Tongue (tissue), 1 donor: ENCODE measurements at regions not wholly inside any gene's neighbourhood (a gene's known extent, or its start where the extent isn't known, plus 50 kb on each side); places are given as distances from the start of the nearest gene placed in this dataset.
"Not testable (repeated sequence)": the region's sequence is repeated elsewhere in the genome, so short reads cannot be mapped to it uniquely, and the experiment has no call there.

ENCODE experiments used
- DNase-seq: peaks from one replicate; pipeline ENCODE4 v3.0.0-alpha.2; 2015

DNA sequence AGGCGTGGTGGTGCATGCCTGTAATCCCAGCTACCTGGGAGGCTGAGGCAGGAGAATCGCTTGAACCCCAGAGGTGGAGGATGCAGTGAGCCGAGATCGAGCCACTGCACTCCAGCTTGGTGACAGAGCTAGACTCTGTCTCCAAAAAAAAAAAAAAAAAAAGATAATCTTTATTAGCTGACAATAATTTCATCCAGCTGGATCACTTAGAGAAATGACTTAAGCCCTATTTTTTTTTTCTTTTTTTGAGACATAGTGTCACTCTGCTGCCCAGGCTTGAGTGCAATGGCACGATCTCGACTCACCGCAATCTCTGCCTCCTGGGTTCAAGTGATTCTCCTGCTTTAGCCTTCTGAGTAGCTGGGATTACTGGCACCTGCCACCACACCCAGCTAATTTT, 51.6 kb upstream of the MAP4K4 start:
- not testable (repeated sequence) for DNase-seq

DNA sequence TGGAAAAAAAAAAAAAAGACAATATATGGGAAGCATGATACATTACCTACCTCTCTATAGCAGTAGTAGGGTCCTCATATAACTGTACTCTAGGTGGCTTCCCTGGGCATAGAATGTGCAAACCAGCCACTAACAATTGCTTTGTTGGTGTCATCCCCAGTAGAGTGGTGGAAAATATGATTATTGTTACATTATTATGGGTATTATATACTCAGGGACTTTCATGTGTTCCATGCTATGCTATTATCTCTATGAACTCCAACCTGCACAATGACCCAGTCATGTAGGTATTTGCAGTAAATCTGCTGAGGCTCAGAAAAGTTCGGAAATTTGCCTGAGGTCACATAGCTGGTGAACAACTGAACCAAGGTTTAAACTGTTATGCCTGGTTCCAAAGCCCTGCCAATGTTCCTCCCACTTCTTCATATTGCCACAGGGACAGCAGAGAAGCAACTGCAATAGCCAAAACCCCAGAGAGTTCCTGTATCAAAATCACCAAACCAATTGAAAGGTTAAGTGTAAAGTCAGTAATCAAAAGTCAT, 52.6 kb upstream of the MAP4K4 start:
- no peak for DNase-seq

DNA sequence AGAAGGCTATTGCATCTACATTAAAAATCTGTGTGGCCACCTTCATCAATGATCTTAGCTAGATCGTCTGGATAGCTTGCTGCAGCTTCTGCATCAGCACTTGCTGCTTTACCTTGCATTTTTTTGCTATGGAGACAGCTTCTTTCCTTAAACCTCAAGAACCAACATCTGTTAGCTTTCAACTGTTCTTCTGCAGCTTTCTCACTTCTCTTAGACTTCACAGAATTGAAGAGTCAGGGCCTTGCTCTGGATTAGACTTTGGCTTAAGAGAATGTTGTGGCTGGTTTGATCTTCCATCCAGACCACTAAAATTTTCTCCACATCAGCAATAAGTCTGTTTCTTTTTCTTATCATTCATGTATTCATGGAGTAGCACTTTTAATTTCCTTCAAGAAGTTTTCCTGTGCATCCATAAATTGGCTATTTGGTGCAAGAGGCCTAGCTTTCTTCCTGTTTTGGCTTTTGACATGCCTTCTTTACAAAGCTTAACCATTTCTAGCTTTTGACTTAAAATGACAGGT, 54.4 kb upstream of the MAP4K4 start:
- no peak for DNase-seq

DNA sequence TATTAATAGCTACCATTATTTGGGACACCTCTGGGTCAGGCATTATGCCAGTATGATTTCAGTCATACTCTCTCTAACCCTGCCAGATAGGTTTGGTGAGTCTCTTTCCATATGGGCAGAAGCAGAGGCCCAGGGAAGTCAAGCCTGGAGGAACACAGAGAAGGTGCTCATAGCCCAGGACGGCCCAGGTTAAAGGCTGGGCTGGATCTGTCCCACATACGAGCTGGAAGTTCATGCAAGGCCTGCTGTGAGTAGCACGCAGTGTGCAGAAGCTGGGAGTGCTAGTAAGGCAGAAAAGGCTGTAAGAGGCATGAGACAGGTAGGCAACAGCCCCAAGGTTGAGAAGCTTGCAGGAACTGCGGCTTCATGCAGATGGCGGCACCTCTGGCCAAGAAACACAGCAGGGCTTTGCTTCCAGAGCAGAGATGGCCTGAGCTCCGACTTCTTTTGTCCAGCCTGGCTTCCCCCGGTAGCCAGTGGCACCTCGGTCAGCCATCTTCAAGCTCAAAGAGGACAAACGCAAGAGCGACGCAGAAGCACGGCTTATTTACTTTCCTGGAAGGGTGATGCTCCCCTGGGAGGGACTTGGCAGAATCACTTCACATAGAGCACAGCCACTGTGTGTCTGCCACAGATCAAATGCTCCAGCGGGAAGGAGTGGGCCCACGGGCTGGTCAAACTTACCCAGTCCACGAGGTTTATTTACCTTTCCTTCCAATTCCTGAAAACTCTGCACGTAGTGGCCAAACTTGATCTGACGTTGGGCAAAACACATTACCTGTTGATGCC, 58.5 kb upstream of the MAP4K4 start:
- no peak for DNase-seq

DNA sequence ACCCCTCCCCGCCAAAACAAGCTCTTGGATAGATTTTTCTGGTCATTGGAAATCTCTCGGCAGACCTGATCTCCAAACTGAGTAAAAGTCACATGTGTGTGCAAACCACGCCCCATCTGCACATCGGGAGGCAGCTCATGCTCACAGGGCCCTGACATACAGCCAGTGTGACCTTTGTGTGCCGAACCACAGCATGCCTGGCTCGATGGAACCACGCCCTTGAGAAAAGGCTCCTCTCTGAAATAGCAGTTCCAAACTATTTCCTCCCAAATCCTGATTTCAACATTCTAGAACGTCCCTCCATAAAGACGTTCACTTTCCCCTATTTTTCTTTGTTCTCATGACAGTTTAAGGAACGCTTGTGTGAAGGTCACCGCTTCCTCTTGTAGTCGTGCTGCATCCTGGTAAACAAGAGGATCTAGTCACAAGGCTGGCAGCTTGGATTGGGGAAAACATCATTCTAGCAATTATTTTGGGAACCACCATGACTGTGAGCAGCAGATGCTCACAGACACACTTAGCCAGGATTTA, 59.3 kb upstream of the MAP4K4 start:
- no peak for DNase-seq

DNA sequence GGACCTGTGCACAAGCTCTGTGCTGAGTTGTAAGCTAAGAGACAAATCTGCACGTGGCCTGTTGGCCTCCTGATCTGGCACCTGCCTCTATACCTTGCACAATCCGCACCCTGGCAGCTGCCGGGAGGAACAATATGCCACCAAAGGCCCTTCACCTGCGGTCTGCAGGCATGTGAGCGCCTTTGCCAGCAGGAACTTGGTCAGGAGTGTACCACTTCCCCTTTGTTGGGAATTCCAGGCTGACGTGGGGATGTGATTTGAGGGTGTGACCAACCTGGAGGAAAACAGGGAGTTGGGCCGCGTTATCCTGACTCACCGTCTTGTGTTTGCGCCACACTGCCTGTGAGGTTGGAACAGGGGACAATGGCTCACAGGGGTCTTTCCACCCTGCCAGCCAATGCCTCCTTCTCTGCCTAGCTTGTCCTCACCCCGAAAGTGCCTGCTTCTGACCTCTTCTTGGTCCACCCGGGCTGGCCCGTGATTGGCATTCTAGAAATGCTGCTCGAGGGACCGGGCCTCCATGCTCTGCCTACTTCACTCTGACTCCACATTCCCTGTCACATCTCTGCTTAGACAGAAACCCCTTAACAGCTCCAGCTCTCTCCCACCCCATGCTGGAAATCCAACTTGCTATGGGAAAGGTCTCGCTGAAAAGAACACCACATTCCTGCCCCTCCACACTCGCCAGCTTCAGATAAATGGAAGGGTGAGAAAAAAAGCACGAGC, 67.1 kb upstream of the MAP4K4 start:
- DNase-seq: no peak

DNA sequence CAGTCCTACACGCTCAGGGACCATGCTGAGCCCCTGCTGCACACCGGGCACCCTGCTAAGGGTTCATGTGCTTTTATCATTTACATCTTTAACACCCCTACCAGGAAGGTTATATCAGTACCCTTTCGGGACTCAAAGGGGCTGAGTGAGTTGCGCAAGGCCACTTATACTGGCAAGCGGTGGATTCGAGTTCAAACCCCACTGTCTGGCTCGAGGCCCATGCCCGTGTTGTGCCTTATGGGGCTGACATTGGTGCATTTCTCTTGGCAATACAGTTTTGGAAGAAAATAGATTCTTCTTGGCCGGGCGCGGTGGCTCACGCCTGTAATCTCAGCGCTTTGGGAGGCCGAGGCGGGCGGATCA, 69.5 kb upstream of the MAP4K4 start:
- no peak for DNase-seq

DNA sequence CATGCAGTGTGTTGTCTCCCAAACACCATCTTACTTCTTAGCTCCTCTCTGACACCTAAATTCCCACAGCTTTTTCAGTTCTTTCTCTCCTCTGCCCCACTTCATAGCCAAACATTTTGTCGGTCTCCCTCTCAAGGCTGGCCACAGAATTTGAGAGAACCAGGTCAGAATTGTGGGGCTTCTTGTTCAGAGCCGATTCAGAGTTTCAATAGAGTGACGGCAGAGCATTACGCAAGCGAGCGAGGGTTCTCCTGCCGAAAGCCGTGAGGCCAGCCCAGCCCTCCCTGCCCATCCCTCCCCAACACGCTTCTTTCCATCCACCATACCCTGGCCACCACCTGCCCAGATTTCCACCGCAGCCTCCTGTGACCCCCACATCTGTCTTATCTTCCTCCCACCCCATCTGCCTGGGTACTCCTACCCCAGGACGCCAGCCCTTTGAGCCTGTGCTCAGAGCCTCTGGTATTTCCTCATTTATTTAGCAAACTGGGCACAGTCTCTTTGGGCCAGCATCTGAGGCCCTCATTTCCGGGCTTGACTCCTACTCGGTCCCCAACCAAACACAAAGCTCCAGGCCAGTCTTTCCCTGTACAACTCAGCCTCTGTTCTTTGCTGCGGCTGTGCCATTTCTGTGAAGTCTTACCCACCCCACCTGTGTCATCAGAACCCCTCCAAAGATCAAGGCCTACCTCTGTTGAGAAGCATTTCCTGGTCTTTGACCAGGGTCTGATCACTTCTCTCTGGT, 70.0 kb upstream of the MAP4K4 start:
- no peak for DNase-seq

DNA sequence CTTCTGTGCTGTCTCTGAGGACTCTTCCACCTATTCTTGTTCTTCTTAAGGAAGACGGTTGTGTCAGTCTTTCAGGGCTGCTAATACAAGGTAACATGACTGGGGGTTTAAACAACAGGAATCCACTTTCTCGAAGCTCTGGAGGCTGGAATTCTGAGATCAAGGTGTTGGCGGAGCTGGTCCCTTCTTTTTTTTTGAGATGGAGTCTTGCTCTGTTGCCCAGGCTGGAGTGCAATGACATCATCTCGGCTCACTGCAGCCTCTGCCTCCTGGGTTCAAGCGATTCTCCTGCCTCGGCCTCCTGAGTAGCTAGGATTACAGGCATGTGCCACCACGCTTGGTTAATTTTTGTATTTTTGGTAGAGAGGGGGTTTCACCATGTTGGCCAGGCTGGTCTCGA, 71.7 kb upstream of the MAP4K4 start:
- not testable (repeated sequence) for DNase-seq

DNA sequence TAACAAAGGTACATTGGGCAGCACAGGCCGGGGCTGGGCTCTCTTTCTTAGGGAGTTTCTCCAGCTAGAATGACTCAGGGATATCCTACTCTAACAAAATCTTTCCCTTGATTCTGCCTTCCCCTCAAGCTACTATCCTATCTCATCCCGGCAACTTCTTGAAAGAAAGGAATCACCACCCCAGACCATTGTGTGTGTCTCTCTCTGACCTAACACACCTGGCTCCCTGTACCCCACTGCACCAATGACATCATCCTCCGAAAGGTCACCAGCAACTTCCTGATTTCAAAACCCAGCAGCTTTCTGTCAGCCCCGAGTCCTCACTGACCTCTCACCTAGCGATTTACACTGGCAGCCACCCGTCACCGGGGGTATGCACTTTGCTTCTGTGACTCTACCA, 72.1 kb upstream of the MAP4K4 start:
- no peak for DNase-seq

DNA sequence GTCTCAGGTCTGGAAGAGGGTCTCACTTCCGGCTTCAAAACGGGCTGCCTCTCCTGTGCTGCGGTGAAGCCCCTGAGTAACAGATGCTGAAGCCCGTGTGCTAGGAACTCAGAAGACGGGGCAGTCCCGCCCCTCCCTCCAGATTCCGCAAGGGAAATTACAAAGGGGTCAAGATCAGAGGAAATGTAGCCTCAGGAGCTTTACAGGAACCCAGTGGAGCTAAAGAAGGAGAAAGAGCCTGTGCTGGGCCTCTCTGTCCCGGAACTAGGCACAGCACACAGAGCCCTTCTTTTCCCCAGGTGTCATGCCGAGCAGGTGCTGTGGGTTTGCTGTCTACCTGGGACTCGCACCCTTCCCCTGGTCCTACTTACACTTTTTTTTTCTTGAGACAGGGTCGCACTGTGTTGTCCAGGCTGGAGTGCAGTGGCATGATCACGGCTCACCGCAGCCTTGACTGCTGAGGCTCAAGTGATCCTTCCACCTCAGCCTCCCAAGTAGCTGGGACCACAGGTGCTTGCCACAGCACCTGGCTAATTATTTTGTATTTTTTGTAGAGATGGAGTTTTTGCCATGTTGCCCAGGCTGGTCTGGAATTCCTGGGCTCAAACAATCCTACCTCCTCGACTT, 72.7 kb upstream of the MAP4K4 start:
- no peak for DNase-seq

DNA sequence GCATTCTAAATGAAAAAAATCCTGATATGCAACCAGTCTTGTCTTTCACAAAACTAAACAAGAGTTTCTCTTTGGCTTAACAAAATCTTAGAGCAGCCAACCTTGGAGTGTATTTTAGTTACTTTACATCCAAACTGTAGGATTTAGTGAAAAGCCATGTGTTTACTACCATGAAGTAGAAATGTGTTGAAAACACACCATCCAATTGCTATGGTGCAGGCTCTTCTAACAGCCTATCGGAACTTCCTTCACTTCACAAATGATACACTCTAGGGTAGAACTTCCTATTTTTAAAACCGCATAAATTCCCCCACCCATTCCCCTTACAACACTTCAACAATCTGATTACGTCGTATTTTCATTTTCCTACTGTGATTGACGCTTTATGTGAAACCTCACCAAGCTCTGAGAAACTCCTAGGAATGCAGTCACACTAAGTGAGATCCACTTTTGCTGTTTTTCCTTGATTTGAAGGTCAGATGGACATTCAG, 74.4 kb upstream of the MAP4K4 start:
- peak; percentile 14 for DNase-seq

DNA sequence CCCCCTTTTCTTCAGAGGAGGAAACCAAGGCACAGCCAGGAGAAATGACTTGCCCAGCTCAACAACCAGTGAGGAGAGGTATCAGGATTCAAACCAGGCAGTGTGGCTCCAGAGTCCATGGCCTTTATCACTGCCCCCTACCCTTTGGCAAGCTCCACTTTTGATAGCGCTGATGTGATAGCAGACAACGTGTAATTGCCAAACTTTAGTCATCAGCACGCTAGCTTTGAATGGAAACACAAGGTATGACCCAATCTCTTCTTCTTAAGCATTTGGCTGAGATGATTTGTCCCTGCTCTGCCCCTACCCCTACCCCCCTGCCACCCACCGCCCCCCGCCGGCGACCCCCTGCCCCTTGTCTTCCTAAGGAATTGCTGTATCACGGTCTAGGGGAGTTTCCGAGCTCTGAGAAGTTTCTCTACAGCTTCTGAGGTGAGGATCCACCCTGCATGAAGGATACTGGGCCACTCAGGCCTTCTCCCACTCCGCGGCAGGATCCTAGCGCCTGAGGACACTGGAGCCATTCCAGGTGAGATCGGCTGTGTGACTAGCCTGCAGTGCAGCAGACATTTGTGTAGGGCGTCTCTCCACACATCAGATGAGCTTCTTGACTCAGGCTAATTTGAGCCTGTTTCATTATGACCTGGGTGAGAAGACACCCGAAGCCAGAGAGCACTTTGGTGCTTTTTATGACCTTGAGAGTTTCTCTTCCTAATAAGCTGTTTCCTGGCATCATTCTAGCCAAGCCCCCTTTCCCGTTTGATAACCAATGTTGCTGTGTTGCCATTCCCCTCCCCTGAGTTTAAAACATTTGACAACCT, 75.1 kb upstream of the MAP4K4 start:
- DNase-seq: no peak

DNA sequence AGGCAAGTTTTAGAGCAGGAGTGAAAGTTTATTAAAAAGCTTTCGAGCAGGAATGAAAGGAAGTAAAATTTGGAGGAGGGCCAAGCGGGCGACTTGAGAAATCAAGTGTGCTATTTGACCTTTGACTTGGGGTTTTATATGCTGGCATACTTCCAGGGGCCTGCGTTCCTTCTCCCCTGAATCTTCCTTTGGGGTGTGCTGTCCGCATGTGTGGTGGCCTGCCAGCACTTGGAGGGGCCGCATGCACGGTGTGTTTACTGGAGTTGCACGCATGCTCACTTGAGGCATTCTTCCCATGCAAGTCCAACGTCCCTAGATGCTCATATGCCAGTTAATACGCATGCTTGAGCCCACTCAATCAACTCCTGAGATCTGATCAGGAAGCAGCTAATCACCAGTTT, 78.3 kb upstream of the MAP4K4 start:
- DNase-seq: peak; percentile 47

DNA sequence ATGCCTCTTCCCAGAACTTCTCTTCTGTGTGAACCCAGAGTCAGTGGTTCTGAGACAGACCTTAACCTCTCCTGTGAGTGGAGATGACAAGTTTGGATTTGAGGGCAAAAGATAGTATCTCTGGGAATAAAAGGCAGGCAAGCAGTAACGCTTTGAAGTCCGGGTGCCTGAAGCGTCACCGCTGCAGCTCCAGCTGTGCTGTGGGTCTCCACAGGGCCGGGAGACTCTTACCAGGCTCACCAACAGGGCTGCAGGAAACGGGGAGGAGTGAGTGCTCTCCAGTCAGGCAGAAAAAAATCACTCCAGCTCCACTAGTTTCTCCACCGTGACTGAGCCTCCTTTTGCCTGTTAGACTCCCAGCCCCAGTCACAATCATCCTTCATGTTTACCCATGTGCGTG, 79.7 kb upstream of the MAP4K4 start:
- peak; percentile 12 for DNase-seq

DNA sequence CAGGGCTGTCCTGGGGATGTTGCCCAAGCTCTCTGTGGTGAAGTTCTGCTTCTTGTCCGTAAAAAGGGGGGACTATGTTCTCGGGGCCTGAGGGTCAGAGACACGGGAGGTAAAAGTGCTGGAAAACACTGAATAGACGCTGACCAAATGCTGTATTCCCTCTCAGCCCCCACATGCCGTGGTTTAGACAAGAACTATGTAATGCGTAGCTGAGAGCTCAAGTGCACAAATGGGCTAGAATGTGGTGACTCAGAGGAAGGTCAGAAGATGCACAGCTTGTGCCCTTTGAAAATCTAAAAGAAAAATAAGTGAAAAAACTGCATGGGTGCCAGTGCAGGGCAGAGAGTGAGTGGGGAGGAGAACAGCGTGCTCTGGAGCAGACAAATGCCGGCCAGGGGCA, 80.3 kb upstream of the MAP4K4 start:
- no peak for DNase-seq

DNA sequence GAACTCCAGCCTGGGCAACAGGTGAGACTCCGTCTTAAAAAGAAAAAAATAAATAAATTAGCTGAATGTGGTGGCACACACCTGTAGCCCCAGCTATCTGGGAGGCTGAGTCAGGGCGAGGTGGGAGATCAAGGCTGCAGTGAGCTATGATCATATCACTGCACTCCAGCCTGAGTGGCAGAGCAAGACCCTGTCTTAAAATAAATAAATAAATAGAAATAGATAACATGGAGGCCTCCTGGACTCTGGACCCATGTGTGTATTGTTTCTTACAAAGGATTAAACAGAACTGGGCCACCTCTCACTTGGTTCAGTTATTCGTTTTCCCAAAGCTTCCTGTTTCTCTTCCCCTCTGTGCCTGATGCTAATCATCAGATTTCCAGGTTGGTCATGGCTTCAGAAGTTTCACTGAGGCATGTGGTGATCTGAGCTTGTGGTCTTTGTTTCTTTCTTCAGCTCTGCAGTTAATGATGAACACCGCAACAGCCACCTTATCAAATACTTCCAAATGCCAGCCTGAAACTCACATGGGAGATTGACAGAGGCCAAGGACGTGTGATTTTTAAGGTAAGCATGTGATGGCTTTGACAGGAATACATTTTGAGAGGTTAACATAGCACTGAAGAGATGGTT, 83.3 kb upstream of the MAP4K4 start:
- no peak for DNase-seq

DNA sequence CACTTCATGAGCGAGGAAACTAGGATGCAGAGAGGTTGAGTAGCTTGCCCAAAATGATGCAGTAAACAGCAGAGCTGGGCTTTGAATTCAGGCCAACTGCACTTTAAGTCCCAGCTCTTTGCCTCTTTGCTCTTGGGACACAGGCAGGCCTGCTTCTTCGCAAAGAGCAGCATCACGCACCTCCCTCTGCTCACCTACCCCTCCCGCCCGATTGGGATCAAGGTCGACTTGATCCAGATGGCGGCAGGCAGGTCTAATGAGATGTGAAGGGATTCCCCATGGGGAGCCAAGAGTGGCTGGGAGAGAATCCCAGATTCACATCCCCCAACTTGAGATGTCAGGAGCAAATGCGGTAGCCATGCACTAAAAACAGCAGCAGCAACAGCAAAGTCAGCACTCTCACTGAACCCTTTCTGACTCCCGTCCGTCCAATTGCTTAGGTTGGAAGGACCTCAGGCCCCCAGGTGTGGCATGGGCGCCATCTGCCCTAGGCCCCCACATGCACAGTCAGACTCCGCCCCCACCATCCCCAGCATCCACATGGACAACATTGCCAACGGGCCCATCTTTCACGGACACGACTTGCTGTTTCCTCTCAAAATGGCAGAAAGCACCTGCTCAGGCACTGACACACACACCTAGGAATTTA, 84.3 kb upstream of the MAP4K4 start:
- DNase-seq: peak; percentile 43

DNA sequence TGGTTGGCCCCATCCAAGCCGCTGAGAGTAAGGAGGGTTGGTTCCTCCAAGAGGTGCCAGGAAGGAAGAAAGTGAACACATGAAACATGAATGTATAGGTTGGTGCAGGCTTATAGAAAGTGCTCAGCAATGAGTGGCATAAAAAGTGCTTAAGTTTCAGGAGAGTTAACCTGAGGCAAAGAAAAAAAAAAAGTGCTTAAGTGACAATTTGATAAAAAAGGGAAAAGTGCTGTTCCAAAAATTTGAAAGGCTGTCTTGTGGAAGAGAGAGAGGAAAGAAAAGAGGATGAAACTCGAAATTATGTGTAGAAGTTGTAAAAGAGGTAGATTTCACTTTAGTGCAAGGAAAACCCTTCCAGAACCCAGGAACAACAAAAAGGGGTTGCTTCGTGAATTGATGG, 85.5 kb upstream of the MAP4K4 start:
- no peak for DNase-seq

DNA sequence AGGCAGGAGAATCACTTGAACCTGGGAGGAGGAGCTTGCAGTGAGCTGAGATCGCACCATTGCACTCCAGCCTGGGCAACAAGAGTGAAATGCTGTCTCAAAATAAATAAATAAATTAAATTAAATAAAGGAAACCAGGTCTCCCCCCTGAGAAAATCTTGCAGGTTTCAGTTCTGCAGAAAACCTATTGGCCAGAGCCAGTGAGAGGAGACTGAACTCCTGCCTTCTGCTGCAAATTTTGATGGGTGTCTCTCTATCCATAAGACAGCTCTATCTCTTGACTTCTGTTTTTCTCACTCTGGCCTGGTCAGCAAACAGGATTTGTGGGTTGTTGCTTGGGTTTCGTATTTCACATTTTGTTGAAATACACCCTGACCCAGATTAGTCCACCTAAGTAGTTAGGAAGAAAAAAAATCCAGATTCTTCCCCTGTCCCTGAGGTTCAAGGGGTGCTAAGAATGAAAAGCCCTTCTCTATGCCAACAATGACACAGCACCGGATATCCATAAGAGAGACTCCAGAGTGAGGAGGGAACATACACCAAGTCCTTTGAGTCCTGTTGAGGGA, 86.7 kb upstream of the MAP4K4 start:
- DNase-seq: no peak
